ENCODE measurements at regions not wholly inside any gene's neighbourhood (a gene's known extent, or its start where the extent isn't known, plus 50 kb on each side); places are given as distances from the start of the nearest gene placed in this dataset.

DNA sequence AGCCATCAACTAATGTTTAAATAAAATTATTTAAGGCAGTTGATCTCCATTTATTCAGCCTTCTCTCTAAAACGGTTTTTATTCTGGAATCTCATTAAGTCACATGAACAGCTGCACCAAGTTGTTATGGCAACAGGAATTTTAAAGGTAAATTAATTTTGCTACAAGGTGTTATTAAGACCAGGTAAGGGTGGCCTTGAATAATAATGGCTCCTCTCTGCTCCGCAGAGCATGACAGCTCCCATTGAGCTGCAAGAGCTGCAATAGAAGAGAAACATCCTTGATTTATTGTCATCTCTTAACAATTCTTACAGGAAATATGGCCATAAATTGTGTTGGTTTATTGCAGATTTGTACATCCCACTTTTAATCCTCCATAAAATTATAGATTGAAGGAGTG is 165.8 kb downstream of the KLF6 start:
- TF ChIP-seq, protein P1, sequence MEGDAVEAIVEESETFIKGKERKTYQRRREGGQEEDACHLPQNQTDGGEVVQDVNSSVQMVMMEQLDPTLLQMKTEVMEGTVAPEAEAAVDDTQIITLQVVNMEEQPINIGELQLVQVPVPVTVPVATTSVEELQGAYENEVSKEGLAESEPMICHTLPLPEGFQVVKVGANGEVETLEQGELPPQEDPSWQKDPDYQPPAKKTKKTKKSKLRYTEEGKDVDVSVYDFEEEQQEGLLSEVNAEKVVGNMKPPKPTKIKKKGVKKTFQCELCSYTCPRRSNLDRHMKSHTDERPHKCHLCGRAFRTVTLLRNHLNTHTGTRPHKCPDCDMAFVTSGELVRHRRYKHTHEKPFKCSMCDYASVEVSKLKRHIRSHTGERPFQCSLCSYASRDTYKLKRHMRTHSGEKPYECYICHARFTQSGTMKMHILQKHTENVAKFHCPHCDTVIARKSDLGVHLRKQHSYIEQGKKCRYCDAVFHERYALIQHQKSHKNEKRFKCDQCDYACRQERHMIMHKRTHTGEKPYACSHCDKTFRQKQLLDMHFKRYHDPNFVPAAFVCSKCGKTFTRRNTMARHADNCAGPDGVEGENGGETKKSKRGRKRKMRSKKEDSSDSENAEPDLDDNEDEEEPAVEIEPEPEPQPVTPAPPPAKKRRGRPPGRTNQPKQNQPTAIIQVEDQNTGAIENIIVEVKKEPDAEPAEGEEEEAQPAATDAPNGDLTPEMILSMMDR (IDR thresholded peaks at IDR 0.05) = no peak
- TF ChIP-seq POLR2A (IDR thresholded peaks at IDR 0.05) = no peak

Data from right lobe of liver (tissue), 4 donors.